PC-3 (cell line): ENCODE measurements at regions not wholly inside any gene's neighbourhood (a gene's known extent, or its start where the extent isn't known, plus 50 kb on each side); places are given as distances from the start of the nearest gene placed in this dataset.

ENCODE experiments used
- ATAC-seq: fragments of 200-7000 bp; cut with Tn5 transposase; 2 replicates; pipeline ENCODE4 v1.9.1; 2020; ENCODE audit warnings: mild to moderate bottlenecking, moderate library complexity
- BruUV-seq: library from RNA; stranded (reverse); fragments of 400-500 nt; replicated peaks from 2 replicates; lab custom pipeline; 2021; lab: Mats Ljungman, UMichigan
- CTCF ChIA-PET: fragments of 300-600 bp; sonication (Branson Sonifier 250); formaldehyde crosslinking; loops from one replicate; lab custom pipeline; 2022; ENCODE audit warnings: antibody characterized with exemption; lab: Charles Lee
- POLR2A ChIA-PET: fragments of 300-600 bp; sonication (Branson Sonifier 250); formaldehyde crosslinking; loops from one replicate; lab custom pipeline; 2022; ENCODE audit warnings: antibody characterized with exemption; ENCODE audit not compliant: unreplicated experiment; lab: Charles Lee
- DNase-seq: peaks from one replicate; pipeline ENCODE4 v3.0.0-alpha.2; 2015
- H2AFZ ChIP-seq: fragments of 300-600 bp; sonication (generic); 2 replicates; pipeline ENCODE4 v1.6.0; 2016; ENCODE audit warnings: antibody characterized with exemption, low read length
- H3F3A ChIP-seq: fragments of 300-600 bp; sonication (generic); one replicate; pipeline ENCODE4 v1.6.0; 2017; ENCODE audit warnings: antibody characterized with exemption, low read length, control low read depth, mild to moderate bottlenecking; ENCODE audit not compliant: unreplicated experiment
- H3K27ac ChIP-seq: fragments of 300-600 bp; sonication (generic); 2 replicates; pipeline ENCODE4 v1.5.1; 2016; ENCODE audit warnings: mild to moderate bottlenecking, low read length
- H3K27me3 ChIP-seq: fragments of 300-600 bp; sonication (generic); 2 replicates; pipeline ENCODE4 v1.6.1; 2016; ENCODE audit warnings: low read length, mixed read lengths
- H3K36me3 ChIP-seq: fragments of 300-600 bp; sonication (generic); 2 replicates; pipeline ENCODE4 v1.6.1; 2016; ENCODE audit warnings: low read depth, mixed run types, low read length, mixed read lengths
- H3K4me1 ChIP-seq: fragments of 300-600 bp; sonication (generic); 2 replicates; pipeline ENCODE4 v1.5.1; 2016; ENCODE audit warnings: low read length; ENCODE audit not compliant: insufficient read depth
- H3K4me2 ChIP-seq: fragments of 300-600 bp; sonication (generic); 2 replicates; pipeline ENCODE4 v1.6.0; 2016; ENCODE audit warnings: low read length
- H3K4me3 ChIP-seq: fragments of 300-600 bp; sonication (generic); 2 replicates; pipeline ENCODE4 v1.5.1; 2016; ENCODE audit warnings: mild to moderate bottlenecking, low read length, mixed read lengths
- H3K79me2 ChIP-seq: fragments of 300-600 bp; sonication (generic); 2 replicates; pipeline ENCODE4 v1.6.1; 2017; ENCODE audit warnings: low read length, mixed read lengths
- H3K9ac ChIP-seq: fragments of 300-600 bp; sonication (generic); 2 replicates; pipeline ENCODE4 v1.6.0; 2016; ENCODE audit warnings: mild to moderate bottlenecking, low read length
- H3K9me2 ChIP-seq: fragments of 300-600 bp; sonication (generic); replicated peaks from 2 replicates; pipeline ENCODE4 v1.6.1; 2016; ENCODE audit warnings: mixed run types, low read length, mixed read lengths
- H3K9me3 ChIP-seq: fragments of 300-600 bp; sonication (generic); 2 replicates; pipeline ENCODE4 v1.6.1; 2016; ENCODE audit warnings: low read length, mixed read lengths
- H4K20me1 ChIP-seq: fragments of 300-600 bp; sonication (generic); 2 replicates; pipeline ENCODE4 v1.6.1; 2016; ENCODE audit warnings: low read length, mixed read lengths
- CTCF ChIP-seq: fragments of 300-600 bp; sonication (generic); conservative IDR thresholded peaks from 2 replicates; pipeline ENCODE4 v1.5.1; 2017; ENCODE audit warnings: antibody characterized with exemption, low read depth, mild to moderate bottlenecking, low read length
- EZH2 ChIP-seq: fragments of 300-600 bp; sonication (generic); IDR thresholded peaks from one replicate; pipeline ENCODE4 v1.6.1; 2017; ENCODE audit warnings: antibody characterized with exemption, mild to moderate bottlenecking, low read length; ENCODE audit not compliant: unreplicated experiment
- EZH2phosphoT487 ChIP-seq: fragments of 300-600 bp; sonication (generic); IDR thresholded peaks from 2 replicates; pipeline ENCODE4 v1.6.1; 2018; ENCODE audit warnings: mild to moderate bottlenecking, antibody characterized with exemption, low read length, borderline replicate concordance
- intact Hi-C: fragments of 100-400 bp; cut with micrococcal nuclease; formaldehyde crosslinking; loops from 2 replicates; pipeline ENCODE4 v1.9.0; 2023

- Histone ChIP-seq H3K9me3 (no peaks in the 10 kb centered on the region), H3K27me3 (no peaks in the 10 kb centered on the region), H3K4me1 (no peaks in the 10 kb centered on the region), H3K79me2 (no peaks in the 10 kb centered on the region), H3K36me3 (no peaks in the 10 kb centered on the region), H3K4me3 (no peak overlapping the region), H3F3A (no peaks in the 10 kb centered on the region), H3K27ac (no peak overlapping the region), H3K9ac (no peak overlapping the region), H2AFZ (no peak overlapping the region), H4K20me1 (no peaks in the 10 kb centered on the region), H3K4me2 (no peak overlapping the region), H3K9me2 (no peaks in the 10 kb centered on the region)
- DNase-seq (no peak), ATAC-seq (no peak)
- no TSS peak for BruUV-seq
- ChIA-PET POLR2A (interaction anchor here (0.5 kb wide), 1 partner anchor 733 kb away, joined by 4 read pairs; the partner anchor contains the start of gene CITED2), CTCF (no interaction called here)
- intact Hi-C loops = no loop called here
- TF ChIP-seq EZH2 (no peak), CTCF (no peak), EZH2phosphoT487 (no peak)
These were observed 732.8 kb upstream of the CITED2 start for GRCh38 chr6:140107216-140107615.

DNA sequence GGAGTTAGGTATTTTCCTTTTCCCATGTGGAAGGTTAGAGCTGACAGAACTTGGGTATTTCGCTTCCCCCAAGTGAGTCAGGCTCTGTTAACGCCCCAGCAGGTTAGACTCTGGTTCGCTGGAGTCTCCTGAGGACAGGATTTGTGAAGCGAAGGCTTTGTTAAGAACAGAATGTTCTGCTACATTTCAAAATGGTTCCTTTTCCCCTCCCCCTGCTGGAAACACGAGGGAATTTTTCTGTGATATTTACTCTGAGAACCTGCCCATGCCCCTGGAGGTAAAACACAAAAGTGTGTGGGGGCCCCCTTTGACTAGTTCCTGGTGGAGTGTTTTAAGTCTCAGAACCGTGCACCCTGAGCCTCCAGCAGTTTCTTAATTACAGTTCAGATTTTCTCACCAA is 731.4 kb upstream of the CITED2 start:
- H2AFZ ChIP-seq = peak overlapping the region; percentile 90
- H3K79me2 ChIP-seq = no peaks in the 10 kb centered on the region
- no peak overlapping the region for H3K4me3 ChIP-seq
- no peaks in the 10 kb centered on the region for H3K9me3 ChIP-seq
- no peaks in the 10 kb centered on the region for H3F3A ChIP-seq
- peak; percentile 36 for DNase-seq
- ChIA-PET POLR2A (no interaction called here), CTCF (no interaction called here)
- no peaks in the 10 kb centered on the region for H3K36me3 ChIP-seq
- no peak overlapping the region for H3K27ac ChIP-seq
- no peaks in the 10 kb centered on the region for H4K20me1 ChIP-seq
- no TSS peak for BruUV-seq
- no peaks in the 10 kb centered on the region for H3K4me1 ChIP-seq
- H3K4me2 ChIP-seq = no peak overlapping the region
- no peak overlapping the region for H3K9ac ChIP-seq
- no peaks in the 10 kb centered on the region for H3K9me2 ChIP-seq
- H3K27me3 ChIP-seq = no peaks in the 10 kb centered on the region
- intact Hi-C loops = no loop called here
- no peak for ATAC-seq
- TF ChIP-seq EZH2phosphoT487 (no peak), EZH2 (no peak), CTCF (peak; percentile 52; the same call in 1 of the 2 replicates)

DNA sequence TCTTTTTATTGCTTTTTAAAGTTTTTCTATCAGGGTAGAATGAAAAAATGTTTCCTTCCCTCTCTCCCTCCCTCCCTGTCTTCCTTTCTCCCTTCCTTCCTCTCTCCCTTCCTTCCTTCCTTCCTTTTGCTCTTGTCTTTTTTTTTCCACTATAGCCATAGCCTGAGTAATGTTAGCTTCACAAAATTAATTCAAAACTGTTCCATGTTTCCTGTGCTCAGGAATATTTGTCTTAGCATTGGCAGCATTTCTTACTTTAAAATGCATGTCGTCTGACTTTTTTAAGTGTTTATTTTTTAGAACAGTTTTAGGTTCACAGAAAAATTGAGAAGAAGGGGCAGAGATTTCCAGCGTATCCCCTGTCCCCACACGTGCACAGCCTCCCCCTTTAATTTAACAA is 730.8 kb upstream of the CITED2 start:
- Histone ChIP-seq H3K27me3 (no peaks in the 10 kb centered on the region), H3K9me3 (no peaks in the 10 kb centered on the region), H3K4me3 (no peak overlapping the region), H3K4me2 (no peak overlapping the region), H3F3A (no peaks in the 10 kb centered on the region), H3K79me2 (no peaks in the 10 kb centered on the region), H3K9ac (no peak overlapping the region), H3K4me1 (no peaks in the 10 kb centered on the region), H3K36me3 (no peaks in the 10 kb centered on the region), H3K9me2 (no peaks in the 10 kb centered on the region), H2AFZ (peak overlapping the region; percentile 90), H3K27ac (no peak overlapping the region), H4K20me1 (no peaks in the 10 kb centered on the region)
- ChIA-PET POLR2A (no interaction called here), CTCF (no interaction called here)
- ATAC-seq (no peak), DNase-seq (no peak)
- TF ChIP-seq CTCF = no peak
- TF ChIP-seq EZH2 = no peak
- no peak for TF ChIP-seq EZH2phosphoT487
- intact Hi-C loops = no loop called here
- no TSS peak for BruUV-seq
